CD4-positive, alpha-beta T cell treated with Interleukin-21 for 1 hour (primary cell): ENCODE measurements at regions not wholly inside any gene's neighbourhood (a gene's known extent, or its start where the extent isn't known, plus 50 kb on each side); places are given as distances from the start of the nearest gene placed in this dataset.
"Not testable (repeated sequence)": the region's sequence is repeated elsewhere in the genome, so short reads cannot be mapped to it uniquely, and the experiment has no call there.

Experiments used
- DNase-seq: peaks from one replicate; pipeline ENCODE4 v3.0.0-alpha.2; 2020

- no peak for DNase-seq
These were observed 469.3 kb downstream of the SPATA31D1 start for GRCh38 chr9:82457891-82458290.

- DNase-seq: no peak
These were observed 469.7 kb downstream of the SPATA31D1 start for GRCh38 chr9:82458296-82458695.

GRCh38 chr9:82466616-82467260 lies 478.2 kb downstream of the SPATA31D1 start:
- no peak for DNase-seq

DNA sequence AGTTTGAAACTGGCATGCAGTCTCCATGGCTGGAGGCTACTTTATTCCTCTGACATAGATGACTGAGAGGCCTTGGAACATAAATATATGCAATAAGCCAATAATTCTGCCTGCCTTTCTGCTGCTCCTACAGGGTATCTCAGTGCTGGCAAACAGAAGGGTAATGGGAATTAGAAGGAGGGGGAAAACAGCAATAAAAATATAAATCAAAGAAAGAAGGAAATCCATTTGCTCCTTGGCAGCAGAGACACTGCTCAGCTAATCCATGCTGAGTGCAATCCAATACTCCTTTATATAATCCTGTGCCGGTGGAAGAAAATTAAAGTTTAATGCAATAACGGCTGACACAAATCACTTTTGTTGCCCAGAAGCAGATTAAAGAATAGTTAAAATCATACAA lies 478.9 kb downstream of the SPATA31D1 start:
- DNase-seq: no peak

DNA sequence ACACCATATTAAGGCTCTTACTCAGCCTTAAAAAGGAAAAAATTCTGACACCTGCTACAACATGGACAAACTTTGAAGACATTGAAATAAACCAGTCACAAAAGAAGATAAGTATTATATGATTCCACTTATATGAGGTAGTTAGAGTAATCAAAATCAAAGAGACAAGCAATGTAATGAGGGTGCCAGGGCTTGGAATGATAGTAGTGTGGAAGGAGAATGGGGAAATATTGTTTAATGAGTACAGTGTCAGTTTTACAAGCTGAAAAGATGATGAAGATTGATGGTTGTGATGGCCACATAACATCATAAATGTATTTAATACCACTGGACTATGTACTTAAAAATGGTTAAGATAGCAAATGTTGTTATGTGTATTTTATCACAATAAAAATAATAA lies 485.7 kb downstream of the SPATA31D1 start:
- no peak for DNase-seq

DNA sequence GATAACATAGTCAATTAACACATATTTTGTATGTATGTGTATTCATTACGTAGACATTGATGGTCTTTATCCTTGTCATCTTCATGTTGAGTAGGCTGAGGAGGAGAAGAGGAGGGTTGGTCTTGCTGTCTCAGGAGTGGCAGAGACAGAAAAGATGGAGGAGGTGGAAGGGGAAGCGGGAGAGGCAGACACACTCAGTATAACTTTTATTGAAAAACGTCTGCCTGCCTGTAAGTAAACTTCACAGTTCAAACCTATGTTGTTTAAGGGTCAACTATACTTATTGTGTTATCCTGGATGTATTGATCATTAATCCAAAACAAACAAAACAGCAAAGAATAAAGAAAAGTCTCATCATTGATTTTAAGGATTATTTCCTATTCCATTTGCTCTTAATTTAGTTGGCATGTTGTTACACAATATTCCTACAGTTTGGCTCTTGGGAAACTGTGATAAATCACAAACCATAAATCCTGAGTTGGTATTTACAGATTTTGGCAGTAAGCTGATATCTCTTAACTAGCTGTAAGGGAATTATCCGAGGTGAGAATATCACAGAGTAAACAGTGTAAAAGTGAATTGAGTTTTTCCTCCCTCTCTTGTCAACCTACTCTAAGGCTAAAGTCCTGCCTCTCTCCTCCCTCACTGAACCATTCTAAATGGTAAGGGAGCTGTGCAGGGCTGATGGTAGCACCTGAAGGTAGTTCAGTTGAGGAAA lies 487.2 kb downstream of the SPATA31D1 start:
- no peak for DNase-seq

DNA sequence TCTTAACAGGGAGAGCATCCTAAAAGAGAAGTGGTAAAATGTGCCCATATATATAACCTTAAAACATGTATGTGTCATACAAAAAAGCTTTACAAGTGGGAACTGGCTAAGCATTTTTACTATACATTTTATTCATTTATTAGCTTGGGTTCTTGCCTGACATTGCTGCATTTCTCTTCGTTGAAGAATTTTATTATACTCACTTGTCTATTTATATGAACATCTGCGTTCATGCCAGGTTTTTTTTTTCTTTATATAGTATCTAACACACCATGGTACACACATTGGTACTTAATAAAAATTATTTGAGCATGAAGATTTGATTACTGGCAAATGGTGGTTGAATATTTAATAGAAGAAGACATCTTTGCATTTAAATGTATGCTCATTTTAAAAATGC lies 492.3 kb downstream of the SPATA31D1 start:
- DNase-seq: no peak

DNA sequence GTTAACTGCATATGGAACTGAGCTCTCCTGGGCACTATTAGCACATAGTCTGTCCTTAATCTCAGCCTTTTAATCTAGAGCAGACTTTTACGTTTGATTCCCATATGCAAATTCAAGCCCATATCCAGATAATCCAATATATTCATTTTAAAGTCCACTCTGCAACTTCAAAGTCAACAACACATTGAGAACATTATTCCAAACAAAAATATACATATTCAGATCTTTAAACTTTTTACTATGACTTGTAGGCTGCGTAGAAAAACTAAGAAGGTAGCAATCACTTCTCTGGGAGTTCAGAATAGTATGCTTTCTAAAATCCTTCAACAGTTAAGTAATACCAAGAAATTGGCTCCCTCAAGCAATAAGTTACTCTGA lies 499.4 kb downstream of the SPATA31D1 start:
- no peak for DNase-seq

DNA sequence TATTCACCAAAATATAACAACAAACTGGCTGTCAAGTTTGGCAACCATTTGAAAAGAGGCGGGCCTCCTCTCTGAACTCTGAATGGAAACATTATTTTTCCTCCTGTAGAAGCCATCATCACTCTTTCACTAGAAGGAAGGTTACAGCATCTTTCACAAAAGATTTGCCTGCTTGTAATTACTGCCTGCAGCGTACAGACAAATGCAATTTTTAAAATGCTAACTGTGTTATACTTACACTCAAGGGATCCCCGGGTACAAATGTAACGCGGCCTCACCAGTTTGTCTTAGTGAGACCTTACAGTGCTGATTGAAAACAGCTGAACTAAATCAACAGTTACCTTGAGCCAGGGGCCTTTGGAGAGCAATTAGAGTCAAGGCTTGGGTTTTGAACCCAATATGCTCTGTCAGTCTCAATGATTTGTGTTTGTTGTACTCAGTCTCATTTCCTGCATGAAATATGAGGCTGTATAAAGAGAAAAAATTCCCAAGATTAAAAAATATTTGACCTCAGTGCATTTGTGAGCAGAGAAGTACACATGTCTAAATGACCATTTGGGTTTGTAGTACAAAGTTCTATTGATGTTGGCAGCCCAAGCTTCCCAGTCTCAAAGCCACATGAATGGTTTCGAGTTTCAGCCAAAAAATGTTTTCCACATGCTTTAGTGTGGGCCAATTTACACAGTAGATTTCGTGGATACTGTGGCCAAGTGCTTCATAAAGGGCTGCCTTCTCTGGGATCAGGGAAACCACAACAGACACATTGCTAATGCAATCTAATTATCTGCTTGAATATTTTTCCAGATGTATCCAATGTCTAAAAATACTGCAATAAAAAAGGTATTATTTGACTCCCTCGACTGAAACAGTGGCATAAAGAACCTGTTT lies 500.0 kb downstream of the SPATA31D1 start:
- no peak for DNase-seq

- no peak for DNase-seq
These were observed 500.7 kb downstream of the SPATA31D1 start for GRCh38 chr9:82489201-82489821.

GRCh38 chr9:82490019-82490499 lies 501.5 kb downstream of the SPATA31D1 start:
- DNase-seq: no peak

GRCh38 chr9:82490821-82491220 lies 502.2 kb downstream of the SPATA31D1 start:
- DNase-seq: not testable (repeated sequence)

- no peak for DNase-seq
These were observed 503.0 kb downstream of the SPATA31D1 start for GRCh38 chr9:82491604-82492003.

DNA sequence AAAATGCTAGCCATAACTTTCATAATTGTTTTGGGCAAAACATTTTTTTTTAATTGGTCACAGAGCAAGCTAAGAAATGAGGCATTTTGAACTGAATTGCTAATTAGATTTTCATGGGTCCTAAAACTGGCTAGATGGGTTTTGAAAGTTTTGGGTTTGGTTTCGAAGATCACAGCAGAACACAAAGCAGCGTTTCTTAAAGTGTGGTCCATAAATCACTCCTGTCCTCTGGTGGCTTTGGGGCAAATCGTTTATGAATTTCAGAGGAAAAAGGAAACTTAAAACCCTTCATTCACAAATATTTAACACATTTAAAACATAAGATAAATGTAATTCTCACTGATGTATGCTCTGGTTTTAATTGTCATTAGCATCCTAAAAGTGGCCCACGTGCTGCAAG lies 503.7 kb downstream of the SPATA31D1 start:
- DNase-seq: no peak

DNA sequence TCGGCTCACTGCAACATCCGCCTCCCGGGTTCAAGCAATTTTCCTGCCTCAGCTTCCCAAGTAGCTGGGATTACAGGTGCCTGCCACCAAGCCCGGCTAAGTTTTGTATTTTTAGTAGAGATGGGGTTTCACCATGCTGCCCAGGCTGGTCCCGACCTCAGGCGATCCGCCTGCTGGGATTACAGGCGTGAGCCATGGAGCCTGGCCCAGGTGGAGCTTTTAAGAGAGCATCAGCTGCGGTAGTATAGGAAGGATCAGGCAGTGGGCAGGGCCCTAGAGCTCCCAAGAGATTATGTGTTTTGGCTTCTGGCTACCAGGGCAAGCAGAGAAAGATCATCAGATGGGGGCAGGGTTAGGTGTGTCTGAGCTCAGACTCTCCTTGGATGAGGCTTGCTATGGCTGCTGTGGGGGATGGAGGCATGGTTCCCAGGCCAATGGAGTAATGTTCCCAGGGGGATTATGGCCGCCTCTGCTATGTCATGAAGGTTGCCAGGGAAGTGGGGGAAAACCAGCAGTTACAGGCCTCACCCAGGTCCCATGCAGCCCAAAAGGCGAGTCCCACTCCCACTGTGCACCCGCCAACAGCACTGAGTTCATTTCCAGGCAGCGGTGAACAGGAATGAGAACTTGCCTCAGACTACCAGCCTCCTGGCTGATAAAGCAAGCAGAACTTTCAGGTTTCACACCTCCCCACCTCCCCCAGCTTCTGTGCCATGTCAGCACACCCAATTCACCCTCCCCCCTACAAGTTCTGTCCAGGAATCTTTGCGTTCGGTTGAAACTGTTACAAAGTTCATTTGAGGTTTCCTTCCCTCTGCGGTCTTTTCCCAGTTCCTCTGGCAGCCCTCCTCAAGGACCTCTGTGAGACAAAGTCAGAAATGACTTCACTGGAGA lies 507.6 kb downstream of the SPATA31D1 start:
- DNase-seq: no peak

- DNase-seq: no peak
These were observed 510.2 kb downstream of the SPATA31D1 start for GRCh38 chr9:82498541-82499317.

- DNase-seq: no peak
These were observed 510.8 kb downstream of the SPATA31D1 start for GRCh38 chr9:82499337-82499736.

GRCh38 chr9:82504620-82505019 lies 516.0 kb downstream of the SPATA31D1 start:
- no peak for DNase-seq

- DNase-seq: no peak
These were observed 523.1 kb downstream of the SPATA31D1 start for GRCh38 chr9:82511626-82512025.

GRCh38 chr9:82512728-82513127 lies 524.2 kb downstream of the SPATA31D1 start:
- no peak for DNase-seq

GRCh38 chr9:82513242-82513751 lies 524.7 kb downstream of the SPATA31D1 start:
- no peak for DNase-seq
